ENCODE measurements at regions not wholly inside any gene's neighbourhood (a gene's known extent, or its start where the extent isn't known, plus 50 kb on each side); places are given as distances from the start of the nearest gene placed in this dataset.

DNA sequence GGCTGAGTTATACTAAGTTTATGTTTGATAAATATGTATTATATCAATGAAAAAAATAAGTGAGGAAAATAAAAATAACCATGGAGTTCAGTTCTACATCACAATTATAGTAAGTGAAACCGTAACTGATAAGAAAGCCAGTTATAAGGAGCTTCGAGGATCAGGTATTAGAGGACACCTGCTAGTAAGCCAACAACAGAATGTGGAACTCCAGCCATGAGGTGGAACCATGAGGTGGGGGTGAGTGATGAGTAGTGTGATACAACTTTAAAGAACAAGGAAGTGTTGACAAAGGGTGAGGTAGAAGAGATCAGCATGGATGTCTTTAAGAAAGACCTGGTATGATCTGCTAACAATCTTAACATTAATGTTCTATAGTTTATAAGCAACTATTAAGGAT lies 452.9 kb downstream of the GUCY1A2 start:
- TF ChIP-seq, protein P1, sequence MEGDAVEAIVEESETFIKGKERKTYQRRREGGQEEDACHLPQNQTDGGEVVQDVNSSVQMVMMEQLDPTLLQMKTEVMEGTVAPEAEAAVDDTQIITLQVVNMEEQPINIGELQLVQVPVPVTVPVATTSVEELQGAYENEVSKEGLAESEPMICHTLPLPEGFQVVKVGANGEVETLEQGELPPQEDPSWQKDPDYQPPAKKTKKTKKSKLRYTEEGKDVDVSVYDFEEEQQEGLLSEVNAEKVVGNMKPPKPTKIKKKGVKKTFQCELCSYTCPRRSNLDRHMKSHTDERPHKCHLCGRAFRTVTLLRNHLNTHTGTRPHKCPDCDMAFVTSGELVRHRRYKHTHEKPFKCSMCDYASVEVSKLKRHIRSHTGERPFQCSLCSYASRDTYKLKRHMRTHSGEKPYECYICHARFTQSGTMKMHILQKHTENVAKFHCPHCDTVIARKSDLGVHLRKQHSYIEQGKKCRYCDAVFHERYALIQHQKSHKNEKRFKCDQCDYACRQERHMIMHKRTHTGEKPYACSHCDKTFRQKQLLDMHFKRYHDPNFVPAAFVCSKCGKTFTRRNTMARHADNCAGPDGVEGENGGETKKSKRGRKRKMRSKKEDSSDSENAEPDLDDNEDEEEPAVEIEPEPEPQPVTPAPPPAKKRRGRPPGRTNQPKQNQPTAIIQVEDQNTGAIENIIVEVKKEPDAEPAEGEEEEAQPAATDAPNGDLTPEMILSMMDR (conservative IDR thresholded peaks at IDR 0.05): no peak
- no peak for TF ChIP-seq ZFX (IDR thresholded peaks at IDR 0.05)
